ENCODE measurements at regions not wholly inside any gene's neighbourhood (a gene's known extent, or its start where the extent isn't known, plus 50 kb on each side); places are given as distances from the start of the nearest gene placed in this dataset.
"Not testable (repeated sequence)": the region's sequence is repeated elsewhere in the genome, so short reads cannot be mapped to it uniquely, and the experiment has no call there.

DNA sequence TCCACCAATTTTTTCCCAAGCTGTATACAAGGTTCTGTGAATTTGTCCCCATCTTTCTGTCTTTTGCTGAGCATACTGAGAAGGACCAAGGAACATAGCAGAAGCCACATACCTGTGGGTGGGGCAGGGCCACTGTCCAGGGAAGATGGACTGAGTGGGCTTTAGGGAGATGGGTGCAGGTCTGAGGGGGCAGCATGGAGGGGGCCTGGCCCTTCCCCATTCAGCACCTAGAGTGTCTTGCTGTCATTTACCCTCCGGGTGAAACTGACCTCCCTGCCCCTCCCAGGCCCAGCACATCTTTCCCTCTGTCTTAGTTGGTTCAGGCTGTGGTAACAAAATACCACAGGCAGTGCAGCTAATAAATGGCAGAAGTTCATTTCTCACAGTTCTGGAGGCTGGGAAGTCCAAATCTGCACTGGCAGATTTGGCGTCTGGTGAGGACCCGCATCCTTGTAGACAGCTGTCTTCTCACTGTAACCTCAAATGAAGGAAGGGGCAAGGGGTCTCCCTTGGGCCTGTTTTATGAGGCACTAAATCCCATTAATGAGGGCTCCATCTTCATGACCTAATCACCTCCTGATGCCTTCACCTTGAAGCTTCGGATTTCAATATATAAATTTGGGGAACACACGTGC, 180.0 kb upstream of the SMAD3 start:
- Histone ChIP-seq H4K8ac (ENCODE audit: low read depth, low read length) (no peak overlapping the region), H3K79me2 (ENCODE audit: control insufficient read depth, insufficient read depth, low read length) (no peaks in the 10 kb centered on the region), H3K27me3 (ENCODE audit: insufficient read depth, low read length, poor library complexity) (no peaks in the 10 kb centered on the region), H3K23ac (ENCODE audit: low read length) (no peak overlapping the region), H2BK5ac (ENCODE audit: low read length) (no peak overlapping the region), H3K4me3 (ENCODE audit: low read length) (no peak overlapping the region), H3K27ac (ENCODE audit: low read depth, low read length) (no peak overlapping the region), H3K56ac (ENCODE audit: low read length) (no peak overlapping the region), H3K4me1 (ENCODE audit: control insufficient read depth, low read depth, low read length) (peaks cover 5% of the 10 kb centered on the region), H2BK120ac (ENCODE audit: low read depth, low read length) (no peak overlapping the region), H3K79me1 (ENCODE audit: low read length) (no peaks in the 10 kb centered on the region), H3K36me3 (ENCODE audit: control insufficient read depth, insufficient read depth, low read length) (no peaks in the 10 kb centered on the region), H3K18ac (ENCODE audit: low read length) (no peak overlapping the region), H3K9ac (ENCODE audit: low read length) (no peak overlapping the region), H2AK5ac (ENCODE audit: low read length) (no peak overlapping the region), H2BK15ac (replicated peaks; ENCODE audit: low read depth) (no peak overlapping the region), H3K4ac (ENCODE audit: low read depth, low read length) (peak overlapping the region; percentile 77), H3K4me2 (ENCODE audit: low read length) (no peak overlapping the region), H4K5ac (ENCODE audit: low read length) (no peak overlapping the region)
- no CpG with 5 or more reads among the region's 5 CpGs for WGBS (ENCODE audit: extremely low coverage, insufficient coverage, low lambda C conversion rate)
- DNase-seq, result no peak

DNA sequence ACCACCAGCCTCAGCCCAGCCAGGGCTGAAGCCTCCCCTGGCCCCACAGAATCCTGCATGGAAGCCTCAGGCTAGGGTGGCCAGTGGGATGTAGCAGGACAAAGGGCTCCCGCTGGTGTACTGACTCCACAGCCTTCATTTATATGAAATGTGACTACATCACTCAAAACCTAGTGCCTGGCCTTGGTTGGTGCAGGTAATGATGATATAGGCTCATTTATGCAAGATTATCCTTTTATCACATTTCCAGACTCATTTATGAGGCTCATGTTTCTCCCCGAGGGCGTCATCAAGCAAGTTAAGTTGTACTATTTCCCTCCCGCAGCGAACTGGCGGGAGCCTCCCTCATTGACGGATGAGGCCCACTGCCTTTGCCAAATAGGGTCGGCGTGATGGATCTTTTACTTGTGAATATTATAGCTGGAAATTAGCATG, 179.1 kb upstream of the SMAD3 start:
- H3K18ac ChIP-seq (ENCODE audit: low read length), result no peak overlapping the region
- DNase-seq, result no peak
- no peak overlapping the region for H3K4me2 ChIP-seq (ENCODE audit: low read length)
- no peak overlapping the region for H3K23ac ChIP-seq (ENCODE audit: low read length)
- H3K79me2 ChIP-seq (ENCODE audit: control insufficient read depth, insufficient read depth, low read length), result no peaks in the 10 kb centered on the region
- no peak overlapping the region for H2AK5ac ChIP-seq (ENCODE audit: low read length)
- no peak overlapping the region for H3K4me3 ChIP-seq (ENCODE audit: low read length)
- no CpG with 5 or more reads among the region's 9 CpGs for WGBS (ENCODE audit: extremely low coverage, insufficient coverage, low lambda C conversion rate)
- H4K5ac ChIP-seq (ENCODE audit: low read length), result no peak overlapping the region
- H3K4me1 ChIP-seq (ENCODE audit: control insufficient read depth, low read depth, low read length), result peaks cover 5% of the 10 kb centered on the region
- no peaks in the 10 kb centered on the region for H3K79me1 ChIP-seq (ENCODE audit: low read length)
- H3K27ac ChIP-seq (ENCODE audit: low read depth, low read length), result no peak overlapping the region
- no peak overlapping the region for H3K9ac ChIP-seq (ENCODE audit: low read length)
- no peak overlapping the region for H4K8ac ChIP-seq (ENCODE audit: low read depth, low read length)
- H2BK15ac ChIP-seq (replicated peaks; ENCODE audit: low read depth), result no peak overlapping the region
- no peak overlapping the region for H2BK5ac ChIP-seq (ENCODE audit: low read length)
- no peak overlapping the region for H2BK120ac ChIP-seq (ENCODE audit: low read depth, low read length)
- H3K27me3 ChIP-seq (ENCODE audit: insufficient read depth, low read length, poor library complexity), result no peaks in the 10 kb centered on the region
- no peak overlapping the region for H3K4ac ChIP-seq (ENCODE audit: low read depth, low read length)
- no peak overlapping the region for H3K56ac ChIP-seq (ENCODE audit: low read length)
- H3K36me3 ChIP-seq (ENCODE audit: control insufficient read depth, insufficient read depth, low read length), result no peaks in the 10 kb centered on the region

DNA sequence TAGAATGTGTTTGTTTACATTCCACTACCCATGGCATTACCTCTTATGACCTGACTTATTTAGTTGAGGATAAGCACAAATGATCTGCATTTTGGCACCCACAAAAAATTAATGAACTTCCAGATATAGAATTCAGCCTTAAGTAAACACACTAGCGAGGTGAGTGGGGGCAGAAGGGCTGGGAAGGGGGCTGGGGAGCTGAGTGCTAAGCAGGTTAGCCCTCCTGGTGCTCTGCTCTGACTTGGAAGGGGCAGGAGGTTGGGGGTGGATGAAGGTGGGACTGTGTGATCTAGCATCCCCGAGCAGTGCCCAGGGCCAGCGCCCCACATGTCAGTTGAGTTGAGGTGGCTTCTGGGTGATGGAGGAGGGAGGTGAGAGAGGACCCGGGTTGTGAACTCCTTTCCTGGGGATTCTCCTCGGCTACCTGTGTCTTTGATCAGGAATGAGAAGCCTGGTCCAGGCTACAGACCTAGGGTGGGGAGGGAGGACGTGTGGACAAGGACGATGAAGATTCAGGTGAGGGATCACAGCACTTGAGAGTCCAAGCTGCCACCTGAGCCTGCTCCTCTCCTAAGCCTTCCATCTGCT, 178.6 kb upstream of the SMAD3 start:
- Histone ChIP-seq H3K4me3 (ENCODE audit: low read length) (no peak overlapping the region), H3K23ac (ENCODE audit: low read length) (no peak overlapping the region), H3K9ac (ENCODE audit: low read length) (no peak overlapping the region), H3K18ac (ENCODE audit: low read length) (no peak overlapping the region), H3K4me1 (ENCODE audit: control insufficient read depth, low read depth, low read length) (peaks cover 5% of the 10 kb centered on the region), H3K79me1 (ENCODE audit: low read length) (no peaks in the 10 kb centered on the region), H3K27ac (ENCODE audit: low read depth, low read length) (no peak overlapping the region), H2AK5ac (ENCODE audit: low read length) (no peak overlapping the region), H3K4me2 (ENCODE audit: low read length) (no peak overlapping the region), H3K4ac (ENCODE audit: low read depth, low read length) (no peak overlapping the region), H3K27me3 (ENCODE audit: insufficient read depth, low read length, poor library complexity) (no peaks in the 10 kb centered on the region), H3K36me3 (ENCODE audit: control insufficient read depth, insufficient read depth, low read length) (no peaks in the 10 kb centered on the region), H3K56ac (ENCODE audit: low read length) (no peak overlapping the region), H4K8ac (ENCODE audit: low read depth, low read length) (no peak overlapping the region), H2BK15ac (replicated peaks; ENCODE audit: low read depth) (no peak overlapping the region), H2BK5ac (ENCODE audit: low read length) (no peak overlapping the region), H4K5ac (ENCODE audit: low read length) (no peak overlapping the region), H3K79me2 (ENCODE audit: control insufficient read depth, insufficient read depth, low read length) (no peaks in the 10 kb centered on the region), H2BK120ac (ENCODE audit: low read depth, low read length) (no peak overlapping the region)
- DNase-seq, result no peak
- no CpG with 5 or more reads among the region's 7 CpGs for WGBS (ENCODE audit: extremely low coverage, insufficient coverage, low lambda C conversion rate)

DNA sequence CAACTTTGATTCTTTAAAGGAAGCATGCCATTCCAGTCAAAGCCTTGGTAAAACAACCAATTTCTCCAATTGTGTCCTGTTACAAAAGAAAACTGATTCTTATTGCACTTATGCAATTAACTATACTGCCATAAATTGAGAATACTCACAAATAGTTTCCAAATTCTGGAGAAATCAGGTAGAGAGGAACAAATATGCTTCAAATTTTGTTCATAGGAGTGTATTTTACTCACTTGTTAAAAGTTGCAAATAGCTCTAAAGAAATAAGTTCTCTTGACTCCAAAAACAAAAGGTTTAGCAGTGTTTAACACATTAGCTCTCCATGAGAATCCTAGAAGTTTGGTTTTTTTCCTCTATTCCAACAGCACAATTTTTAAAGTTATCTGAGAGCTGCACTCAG, 176.1 kb upstream of the SMAD3 start:
- H3K9ac ChIP-seq (ENCODE audit: low read length); H2BK15ac ChIP-seq (replicated peaks; ENCODE audit: low read depth): not testable (repeated sequence)

DNA sequence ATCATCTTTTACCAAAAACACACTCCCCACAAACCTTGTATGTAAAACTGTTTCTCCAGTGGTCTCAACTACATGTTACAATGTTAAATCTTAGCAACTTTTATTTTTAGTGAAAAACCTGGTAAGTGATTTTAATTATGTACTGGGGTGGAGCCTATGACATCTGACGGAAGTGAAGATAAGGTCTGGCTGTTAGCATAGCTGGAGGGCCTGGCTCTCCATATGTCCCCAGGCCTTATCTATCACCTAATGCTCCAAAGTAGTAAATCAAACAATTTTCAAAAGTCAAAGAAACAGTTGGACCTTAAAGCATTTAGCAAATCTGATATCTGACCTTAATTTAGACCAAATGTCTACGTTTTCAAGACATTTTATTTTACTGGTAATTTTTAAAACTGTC, 173.6 kb upstream of the SMAD3 start:
- H3K56ac ChIP-seq (ENCODE audit: low read length), result no peak overlapping the region
- H3K23ac ChIP-seq (ENCODE audit: low read length), result no peak overlapping the region
- H2BK15ac ChIP-seq (replicated peaks; ENCODE audit: low read depth), result no peak overlapping the region
- no peaks in the 10 kb centered on the region for H3K79me1 ChIP-seq (ENCODE audit: low read length)
- no peak overlapping the region for H3K18ac ChIP-seq (ENCODE audit: low read length)
- H3K9ac ChIP-seq (ENCODE audit: low read length), result no peak overlapping the region
- DNase-seq, result peak; percentile 66
- no peak overlapping the region for H3K4me3 ChIP-seq (ENCODE audit: low read length)
- no peak overlapping the region for H2BK120ac ChIP-seq (ENCODE audit: low read depth, low read length)
- H3K4me1 ChIP-seq (ENCODE audit: control insufficient read depth, low read depth, low read length), result peaks cover 7% of the 10 kb centered on the region
- no peak overlapping the region for H4K5ac ChIP-seq (ENCODE audit: low read length)
- no peak overlapping the region for H2BK5ac ChIP-seq (ENCODE audit: low read length)
- no peaks in the 10 kb centered on the region for H3K27me3 ChIP-seq (ENCODE audit: insufficient read depth, low read length, poor library complexity)
- no peak overlapping the region for H3K27ac ChIP-seq (ENCODE audit: low read depth, low read length)
- H3K36me3 ChIP-seq (ENCODE audit: control insufficient read depth, insufficient read depth, low read length), result no peaks in the 10 kb centered on the region
- no CpG with 5 or more reads among the region's 2 CpGs for WGBS (ENCODE audit: extremely low coverage, insufficient coverage, low lambda C conversion rate)
- no peak overlapping the region for H3K4me2 ChIP-seq (ENCODE audit: low read length)
- H2AK5ac ChIP-seq (ENCODE audit: low read length), result no peak overlapping the region
- H3K4ac ChIP-seq (ENCODE audit: low read depth, low read length), result no peak overlapping the region
- H4K8ac ChIP-seq (ENCODE audit: low read depth, low read length), result no peak overlapping the region
- H3K79me2 ChIP-seq (ENCODE audit: control insufficient read depth, insufficient read depth, low read length), result no peaks in the 10 kb centered on the region

More for the DNA sequence above, 176.1 kb upstream of the SMAD3 start:
- not testable (repeated sequence) for DNase-seq; H3K79me1 ChIP-seq (ENCODE audit: low read length); H3K4me3 ChIP-seq (ENCODE audit: low read length); H3K23ac ChIP-seq (ENCODE audit: low read length); H4K8ac ChIP-seq (ENCODE audit: low read depth, low read length); H4K5ac ChIP-seq (ENCODE audit: low read length); H3K4me2 ChIP-seq (ENCODE audit: low read length); H3K4ac ChIP-seq (ENCODE audit: low read depth, low read length); H2AK5ac ChIP-seq (ENCODE audit: low read length); H3K4me1 ChIP-seq (ENCODE audit: control insufficient read depth, low read depth, low read length); H2BK120ac ChIP-seq (ENCODE audit: low read depth, low read length); H3K27me3 ChIP-seq (ENCODE audit: insufficient read depth, low read length, poor library complexity); H3K56ac ChIP-seq (ENCODE audit: low read length); H3K36me3 ChIP-seq (ENCODE audit: control insufficient read depth, insufficient read depth, low read length); H2BK5ac ChIP-seq (ENCODE audit: low read length); H3K27ac ChIP-seq (ENCODE audit: low read depth, low read length); H3K18ac ChIP-seq (ENCODE audit: low read length); H3K79me2 ChIP-seq (ENCODE audit: control insufficient read depth, insufficient read depth, low read length)

DNA sequence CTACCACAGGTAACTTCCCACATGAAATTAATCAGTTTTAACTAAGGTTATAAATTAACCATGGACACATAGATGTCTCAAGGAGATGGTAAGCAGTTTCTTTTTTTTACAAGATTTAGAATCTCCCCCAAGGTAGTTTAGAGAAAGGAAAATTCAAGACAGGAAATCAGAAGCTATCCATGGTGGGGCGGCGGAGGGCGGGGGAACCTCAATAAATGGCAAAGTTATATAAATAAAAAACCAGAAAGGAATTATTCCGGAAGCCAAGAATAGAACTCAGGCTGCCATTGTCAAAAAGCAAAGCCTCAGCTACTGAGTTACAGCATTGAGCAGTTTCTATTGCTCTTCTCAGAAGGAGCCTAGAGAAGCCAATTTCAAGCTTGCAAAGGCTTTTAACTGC, 172.1 kb upstream of the SMAD3 start:
- H3K56ac ChIP-seq (ENCODE audit: low read length), result no peak overlapping the region
- no peak overlapping the region for H3K4me2 ChIP-seq (ENCODE audit: low read length)
- H3K4me1 ChIP-seq (ENCODE audit: control insufficient read depth, low read depth, low read length), result peaks cover 7% of the 10 kb centered on the region
- no peak overlapping the region for H3K23ac ChIP-seq (ENCODE audit: low read length)
- H3K27ac ChIP-seq (ENCODE audit: low read depth, low read length), result no peak overlapping the region
- no CpG with 5 or more reads among the region's 4 CpGs for WGBS (ENCODE audit: extremely low coverage, insufficient coverage, low lambda C conversion rate)
- H2BK5ac ChIP-seq (ENCODE audit: low read length), result no peak overlapping the region
- no peaks in the 10 kb centered on the region for H3K36me3 ChIP-seq (ENCODE audit: control insufficient read depth, insufficient read depth, low read length)
- H3K9ac ChIP-seq (ENCODE audit: low read length), result no peak overlapping the region
- H3K79me2 ChIP-seq (ENCODE audit: control insufficient read depth, insufficient read depth, low read length), result no peaks in the 10 kb centered on the region
- no peak for DNase-seq
- no peak overlapping the region for H2AK5ac ChIP-seq (ENCODE audit: low read length)
- H3K4ac ChIP-seq (ENCODE audit: low read depth, low read length), result no peak overlapping the region
- H3K27me3 ChIP-seq (ENCODE audit: insufficient read depth, low read length, poor library complexity), result no peaks in the 10 kb centered on the region
- H3K18ac ChIP-seq (ENCODE audit: low read length), result peak overlapping the region; percentile 75
- no peak overlapping the region for H4K5ac ChIP-seq (ENCODE audit: low read length)
- H2BK15ac ChIP-seq (replicated peaks; ENCODE audit: low read depth), result peak overlapping the region; percentile 85
- no peak overlapping the region for H2BK120ac ChIP-seq (ENCODE audit: low read depth, low read length)
- H3K79me1 ChIP-seq (ENCODE audit: low read length), result no peaks in the 10 kb centered on the region
- no peak overlapping the region for H4K8ac ChIP-seq (ENCODE audit: low read depth, low read length)
- no peak overlapping the region for H3K4me3 ChIP-seq (ENCODE audit: low read length)
